Fibroblast of pulmonary artery (primary cell): ENCODE measurements at regions not wholly inside any gene's neighbourhood (a gene's known extent, or its start where the extent isn't known, plus 50 kb on each side); places are given as distances from the start of the nearest gene placed in this dataset.

Source experiments
- DNase-seq: peaks from one replicate; pipeline ENCODE4 v3.0.0-alpha.2; 2010; ENCODE audit warnings: low read depth
- H3K4me3 ChIP-seq: replicated peaks from 2 replicates; pipeline ENCODE4 v1.5.1; 2011; ENCODE audit warnings: low read depth, mild to moderate bottlenecking, control low read depth, low read length, moderate library complexity
- TF ChIP-seq, protein P1 (sequence below): IDR thresholded peaks from 2 replicates; pipeline ENCODE4 v1.5.1; 2011; ENCODE audit warnings: mild to moderate bottlenecking, control low read depth, low read length, inconsistent platforms; ENCODE audit errors: missing control alignments

DNA sequence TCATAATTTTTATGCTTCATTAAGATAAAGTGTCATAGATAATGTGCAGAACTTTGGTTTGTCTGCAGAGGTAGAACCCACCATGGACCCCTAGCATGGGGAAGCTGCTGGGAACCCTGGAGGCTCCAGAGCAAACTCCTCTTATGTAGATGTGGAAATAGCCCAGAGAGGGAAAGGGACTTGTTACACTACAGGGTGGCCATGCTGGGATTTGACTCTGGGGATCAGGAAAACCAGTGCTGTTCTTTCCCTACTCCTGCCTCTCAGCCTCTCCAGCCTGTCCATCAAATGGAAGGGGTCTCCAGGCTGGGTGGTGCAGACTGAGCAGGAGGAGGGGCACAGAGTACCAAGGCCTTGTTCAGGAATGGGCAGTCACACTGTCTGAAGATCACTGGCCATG, 54.2 kb downstream of the MSX1 start:
- H3K4me3 ChIP-seq: no peak overlapping the region
- TF ChIP-seq, protein P1, sequence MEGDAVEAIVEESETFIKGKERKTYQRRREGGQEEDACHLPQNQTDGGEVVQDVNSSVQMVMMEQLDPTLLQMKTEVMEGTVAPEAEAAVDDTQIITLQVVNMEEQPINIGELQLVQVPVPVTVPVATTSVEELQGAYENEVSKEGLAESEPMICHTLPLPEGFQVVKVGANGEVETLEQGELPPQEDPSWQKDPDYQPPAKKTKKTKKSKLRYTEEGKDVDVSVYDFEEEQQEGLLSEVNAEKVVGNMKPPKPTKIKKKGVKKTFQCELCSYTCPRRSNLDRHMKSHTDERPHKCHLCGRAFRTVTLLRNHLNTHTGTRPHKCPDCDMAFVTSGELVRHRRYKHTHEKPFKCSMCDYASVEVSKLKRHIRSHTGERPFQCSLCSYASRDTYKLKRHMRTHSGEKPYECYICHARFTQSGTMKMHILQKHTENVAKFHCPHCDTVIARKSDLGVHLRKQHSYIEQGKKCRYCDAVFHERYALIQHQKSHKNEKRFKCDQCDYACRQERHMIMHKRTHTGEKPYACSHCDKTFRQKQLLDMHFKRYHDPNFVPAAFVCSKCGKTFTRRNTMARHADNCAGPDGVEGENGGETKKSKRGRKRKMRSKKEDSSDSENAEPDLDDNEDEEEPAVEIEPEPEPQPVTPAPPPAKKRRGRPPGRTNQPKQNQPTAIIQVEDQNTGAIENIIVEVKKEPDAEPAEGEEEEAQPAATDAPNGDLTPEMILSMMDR: no peak
- no peak for DNase-seq

GRCh38 chr4:4914059-4914820, 54.8 kb downstream of the MSX1 start:
- H3K4me3 ChIP-seq: no peak overlapping the region
- TF ChIP-seq, protein P1: no peak
- peak; percentile 72 for DNase-seq

GRCh38 chr4:4914965-4915845, 55.7 kb downstream of the MSX1 start:
- no peak for DNase-seq
- H3K4me3 ChIP-seq: no peak overlapping the region
- TF ChIP-seq, protein P1: no peak

GRCh38 chr4:4918067-4918466, 58.6 kb downstream of the MSX1 start:
- DNase-seq: no peak
- TF ChIP-seq, protein P1: no peak
- H3K4me3 ChIP-seq: no peak overlapping the region

DNA sequence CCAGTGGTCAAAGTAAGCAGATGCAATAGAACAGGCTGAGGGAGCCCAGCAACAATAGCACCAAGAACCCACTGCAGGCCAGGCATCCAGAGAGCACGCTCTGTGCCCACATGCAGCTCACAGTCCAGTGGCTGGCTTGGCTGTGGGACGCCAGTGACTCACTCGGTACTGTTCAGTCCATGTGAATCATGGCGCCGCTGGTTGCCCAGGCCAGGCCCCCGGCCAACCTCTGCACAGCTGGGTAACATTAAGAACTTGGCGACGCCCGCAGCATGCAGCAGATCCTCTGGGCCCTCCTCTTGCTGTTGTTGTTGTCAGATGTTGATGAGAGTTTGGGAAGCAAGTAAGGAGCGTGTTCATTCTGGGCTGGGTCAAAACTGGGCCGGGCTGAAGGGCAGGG, 60.5 kb downstream of the MSX1 start:
- no peak for DNase-seq
- TF ChIP-seq, protein P1: no peak
- H3K4me3 ChIP-seq: no peak overlapping the region

DNA sequence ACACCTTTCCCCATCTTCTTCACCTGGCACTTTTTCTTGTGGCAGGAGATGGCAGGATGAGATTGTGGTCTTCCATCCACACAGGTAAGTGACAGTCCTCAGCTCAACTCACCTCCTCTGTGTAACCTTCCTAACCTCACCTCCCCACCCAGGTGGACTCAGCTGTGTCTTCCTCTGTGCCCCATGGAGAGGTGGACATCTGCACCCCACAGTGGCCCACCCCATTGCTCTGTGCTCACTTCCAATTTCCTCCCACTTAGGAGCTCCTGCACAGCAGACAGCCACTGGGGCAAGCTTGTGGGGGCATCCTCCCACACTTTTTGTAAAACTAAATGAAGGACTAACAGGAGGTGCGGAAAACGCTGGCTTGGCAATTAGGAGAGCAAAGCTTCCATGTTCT, 61.6 kb downstream of the MSX1 start:
- DNase-seq: no peak
- TF ChIP-seq, protein P1: no peak

More for the DNA sequence above, 61.6 kb downstream of the MSX1 start:
- H3K4me3 ChIP-seq: no peak overlapping the region
